HCT116 (cell line): ENCODE measurements at regions not wholly inside any gene's neighbourhood (a gene's known extent, or its start where the extent isn't known, plus 50 kb on each side); places are given as distances from the start of the nearest gene placed in this dataset.

Source experiments
- ATAC-seq: fragments of 200-7000 bp; cut with Tn5 transposase; 2 replicates; pipeline ENCODE4 v1.9.1; 2020; ENCODE audit warnings: mild to moderate bottlenecking, moderate library complexity
- BruUV-seq: library from RNA; stranded (reverse); fragments of 400-500 nt; replicated peaks from 2 replicates; lab custom pipeline; 2021; lab: Mats Ljungman, UMichigan
- CTCF ChIA-PET: fragments of 300-600 bp; sonication (Branson Sonifier 250); formaldehyde crosslinking; loops from one replicate; lab custom pipeline; 2021; ENCODE audit warnings: antibody characterized with exemption; lab: Charles Lee
- POLR2A ChIA-PET: fragments of 300-600, 350-600 bp; sonication (Branson Sonifier 250); formaldehyde crosslinking; loops from one replicate; lab custom pipeline; 2021; ENCODE audit warnings: antibody characterized with exemption; lab: Charles Lee
- RAD21 ChIA-PET, 2 experiments: fragments of 300-600 bp; sonication (Branson Sonifier 250); formaldehyde crosslinking; loops; one replicate each; lab custom pipeline; 2023; ENCODE audit warnings: low total read pairs in 2 of 2; ENCODE audit not compliant: uncharacterized antibody in 2 of 2, unreplicated experiment in 2 of 2, low non-redundant PET in 1 of 2; lab: Charles Lee
- DNase-seq: peaks from one replicate; pipeline ENCODE4 v3.0.0-alpha.2; 2010; ENCODE audit warnings: low read depth, low spot score
- H2AFZ ChIP-seq: fragments of 200-600 bp; shearing (Covaris generic), sonication (generic); 2 replicates; pipeline ENCODE4 v1.6.1; 2017; ENCODE audit warnings: low read depth, mixed run types, mixed read lengths, antibody characterized with exemption, low read length; ENCODE audit not compliant: poor library complexity, severe bottlenecking
- H3K27ac ChIP-seq: 2 replicates; pipeline ENCODE4 v1.5.1; 2012; ENCODE audit warnings: low read depth, low read length
- H3K27me3 ChIP-seq: fragments of 200-600 bp; sonication (generic); 2 replicates; pipeline ENCODE4 v1.6.1; 2016; ENCODE audit warnings: mixed run types, low read length, mixed read lengths; ENCODE audit not compliant: insufficient read depth
- H3K36me3 ChIP-seq, 2 experiments: fragments of 200-500 bp in 1 of 2; fragments of 200-600 bp in 1 of 2; sonication (Bioruptor generic) in 1 of 2; sonication (generic) in 1 of 2; 2 replicates each; pipeline versions ENCODE4 v1.5.1 to v1.6.1; 2014 to 2016; ENCODE audit warnings: low read length in 2 of 2, inconsistent platforms in 1 of 2, mixed read lengths in 1 of 2, mixed run types in 1 of 2; ENCODE audit not compliant: insufficient read depth in 2 of 2, control insufficient read depth in 1 of 2
- H3K4me1 ChIP-seq, 2 experiments: fragments of 200-600 bp in 1 of 2; sonication (generic) in 1 of 2; 2 replicates each; pipeline versions ENCODE4 v1.5.1 to v1.6.1; 2012 to 2017; ENCODE audit warnings: low read length in 2 of 2, inconsistent platforms in 1 of 2, mild to moderate bottlenecking in 1 of 2, mixed read lengths in 1 of 2, mixed run types in 1 of 2, moderate library complexity in 1 of 2; ENCODE audit not compliant: insufficient read depth in 2 of 2, control insufficient read depth in 1 of 2
- H3K4me2 ChIP-seq: fragments of 200-600 bp; sonication (generic); 2 replicates; pipeline ENCODE4 v1.6.1; 2017; ENCODE audit warnings: mixed run types, low read length, mixed read lengths
- H3K4me3 ChIP-seq, 2 experiments: fragments of 200-600 bp in 1 of 2; sonication (generic) in 1 of 2; replicated peaks in 1 of 2; 2 replicates each; pipeline ENCODE4 v1.5.1; 2011 to 2016; ENCODE audit warnings: low read length in 2 of 2, control low read depth in 1 of 2, low read depth in 1 of 2, mild to moderate bottlenecking in 1 of 2, mixed read lengths in 1 of 2, mixed run types in 1 of 2
- H3K79me2 ChIP-seq: fragments of 200-600 bp; sonication (generic); 2 replicates; pipeline ENCODE4 v1.6.1; 2017; ENCODE audit warnings: mild to moderate bottlenecking, mixed run types, low read length, moderate library complexity, mixed read lengths; ENCODE audit not compliant: insufficient read depth
- H3K9ac ChIP-seq: fragments of 200-600 bp; sonication (generic); 2 replicates; pipeline ENCODE4 v1.6.1; 2016; ENCODE audit warnings: low read length, mixed read lengths
- H3K9me2 ChIP-seq: fragments of 200-600 bp; sonication (generic), shearing (Covaris generic); 2 replicates; pipeline ENCODE4 v1.6.1; 2017; ENCODE audit warnings: mixed run types, mild to moderate bottlenecking, moderate library complexity; ENCODE audit not compliant: insufficient read depth
- H3K9me3 ChIP-seq, 2 experiments: fragments of 200-500 bp in 1 of 2; fragments of 200-600 bp in 1 of 2; sonication (Bioruptor generic) in 1 of 2; sonication (generic) in 1 of 2; 2 replicates each; pipeline ENCODE4 v1.6.1; 2014 to 2017; ENCODE audit warnings: low read length in 2 of 2, mixed read lengths in 2 of 2, inconsistent platforms in 1 of 2, low read depth in 1 of 2, mild to moderate bottlenecking in 1 of 2, mixed run types in 1 of 2, moderate library complexity in 1 of 2; ENCODE audit not compliant: control insufficient read depth in 1 of 2, insufficient read depth in 1 of 2
- H4K20me1 ChIP-seq: fragments of 200-600 bp; sonication (generic), shearing (Covaris generic); 2 replicates; pipeline ENCODE4 v1.6.1; 2017; ENCODE audit warnings: mixed run types, mild to moderate bottlenecking, moderate library complexity; ENCODE audit not compliant: insufficient read depth
- CBX3 ChIP-seq: IDR thresholded peaks from 2 replicates; pipeline ENCODE4 v1.6.1; 2012; ENCODE audit warnings: low read depth
- CEBPB ChIP-seq: IDR thresholded peaks from 2 replicates; pipeline ENCODE4 v1.6.1; 2012; ENCODE audit warnings: low read depth
- EGR1 ChIP-seq: IDR thresholded peaks from 2 replicates; pipeline ENCODE4 v1.6.1; 2012; ENCODE audit warnings: low read depth
- ZFX ChIP-seq: fragments of 450-650 bp; IDR thresholded peaks from 2 replicates; pipeline ENCODE4 v1.6.1; 2017
- ZNF274 ChIP-seq: fragments of 200-500 bp; sonication (Bioruptor generic); IDR thresholded peaks from 2 replicates; pipeline ENCODE4 v1.6.1; 2014; ENCODE audit warnings: mild to moderate bottlenecking, low read depth, low read length, inconsistent platforms
- intact Hi-C: fragments of 100-400 bp; cut with micrococcal nuclease; formaldehyde crosslinking; loops from 2 replicates; pipeline ENCODE4 v1.10.0; 2022
- TF ChIP-seq, protein P1 (sequence below): IDR thresholded peaks from 2 replicates; pipeline ENCODE4 v1.6.1; 2012

DNA sequence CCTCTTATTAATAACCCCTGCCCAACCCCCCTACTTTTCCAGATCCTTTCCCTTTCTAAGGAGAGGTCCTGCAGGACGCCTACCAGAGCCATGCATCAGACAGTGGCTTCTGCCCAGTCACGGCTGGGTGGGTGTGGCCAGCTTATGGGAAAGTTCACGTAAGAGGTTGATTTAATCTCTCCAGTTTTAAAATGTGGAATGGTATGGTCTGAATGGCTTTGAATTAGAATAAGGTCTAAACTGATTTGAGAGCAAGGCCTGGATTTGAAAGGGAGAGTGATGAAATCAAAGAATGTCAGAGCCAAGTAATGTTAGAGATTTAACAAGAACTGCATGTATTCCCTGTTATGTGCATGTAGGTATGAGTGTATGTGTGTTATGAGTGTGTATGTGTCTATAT, 275.7 kb downstream of the PAX1 start:
- Histone ChIP-seq H3K36me3 (no peaks in the 10 kb centered on the region), H3K9ac (no peak overlapping the region), H3K9me2 (no peaks in the 10 kb centered on the region), H3K9me3 (peaks cover 7 to 20% of the 10 kb centered on the region in 2 experiments; a peak in 2 of 4 replicates), H3K79me2 (no peaks in the 10 kb centered on the region), H2AFZ (no peak overlapping the region), H3K4me3 (no peak overlapping the region), H3K4me1 (no peaks in the 10 kb centered on the region), H4K20me1 (no peaks in the 10 kb centered on the region), H3K27ac (no peak overlapping the region), H3K4me2 (no peak overlapping the region), H3K27me3 (no peaks in the 10 kb centered on the region)
- ChIA-PET POLR2A (no interaction called here), CTCF (no interaction called here), RAD21 (no interaction called here)
- intact Hi-C loops, result no loop called here
- no peak for TF ChIP-seq EGR1
- TF ChIP-seq, protein P1, sequence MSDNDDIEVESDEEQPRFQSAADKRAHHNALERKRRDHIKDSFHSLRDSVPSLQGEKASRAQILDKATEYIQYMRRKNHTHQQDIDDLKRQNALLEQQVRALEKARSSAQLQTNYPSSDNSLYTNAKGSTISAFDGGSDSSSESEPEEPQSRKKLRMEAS, result no peak
- no peak for ATAC-seq
- no peak for DNase-seq
- no TSS peak for BruUV-seq

DNA sequence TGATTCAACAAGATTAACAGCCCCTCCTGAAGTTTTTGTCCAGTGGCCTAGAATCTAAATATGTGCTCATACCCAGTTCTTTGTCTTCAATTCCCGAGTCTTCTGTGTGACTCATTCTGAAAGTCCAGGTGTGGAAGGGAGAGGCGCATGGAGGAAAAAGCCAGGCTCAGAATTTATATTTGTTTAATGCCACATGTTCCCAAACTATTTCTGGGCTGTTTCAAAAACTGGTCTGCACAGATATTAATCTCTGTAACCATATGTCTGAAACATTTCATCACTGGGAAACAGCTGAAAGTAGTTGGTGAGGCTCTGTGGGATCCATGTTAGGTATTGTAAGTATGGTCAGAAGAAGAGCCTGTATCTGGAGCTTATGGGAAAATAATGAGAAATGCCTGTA, 266.0 kb downstream of the PAX1 start:
- Histone ChIP-seq H2AFZ (no peak overlapping the region), H3K9ac (no peak overlapping the region), H3K27ac (no peak overlapping the region), H3K9me2 (no peaks in the 10 kb centered on the region), H3K4me1 (no peaks in the 10 kb centered on the region), H3K79me2 (no peaks in the 10 kb centered on the region), H4K20me1 (no peaks in the 10 kb centered on the region; the same call in 1 of the 2 replicates), H3K27me3 (no peaks in the 10 kb centered on the region), H3K36me3 (no peaks in the 10 kb centered on the region), H3K4me2 (no peak overlapping the region)
- ChIA-PET RAD21 (no interaction called here), POLR2A (no interaction called here), CTCF (no interaction called here)
- DNase-seq (no peak), ATAC-seq (no peak)
- BruUV-seq, result no TSS peak
- intact Hi-C loops, result no loop called here
- no peak for TF ChIP-seq ZNF274
- no peak for TF ChIP-seq CEBPB
- no peak for TF ChIP-seq EGR1
- no peak for TF ChIP-seq ZFX
- no peak for TF ChIP-seq CBX3
- TF ChIP-seq, all 23 proteins: peak for 0
- Histone ChIP-seq H3K9me3 (peaks cover 0 to 22% of the 10 kb centered on the region in 2 experiments; a peak in 2 of 4 replicates), H3K4me3 (no peak overlapping the region)
